ENCODE measurements at regions not wholly inside any gene's neighbourhood (a gene's known extent, or its start where the extent isn't known, plus 50 kb on each side); places are given as distances from the start of the nearest gene placed in this dataset.

GRCh38 chr18:68499141-68499540 lies 215.8 kb downstream of the TMX3 start:
- Mint-ChIP-seq H3K4me1 (ENCODE audit: unreplicated experiment) (no peaks in the 10 kb centered on the region), H3K4me3 (ENCODE audit: unreplicated experiment) (no peak overlapping the region), H3K36me3 (ENCODE audit: low read depth, unreplicated experiment) (no peaks in the 10 kb centered on the region), H3K27ac (ENCODE audit: unreplicated experiment) (no peak overlapping the region), H3K9me3 (ENCODE audit: unreplicated experiment) (no peaks in the 10 kb centered on the region), H3K27me3 (ENCODE audit: unreplicated experiment) (no peaks in the 10 kb centered on the region)
- no peak for TF ChIP-seq CTCF (IDR thresholded peaks at IDR 0.05; ENCODE audit: unreplicated experiment)
- no peak for DNase-seq (ENCODE audit: low spot score)

- H3K27me3 Mint-ChIP-seq (ENCODE audit: unreplicated experiment): no peaks in the 10 kb centered on the region
- no peak for TF ChIP-seq CTCF (IDR thresholded peaks at IDR 0.05; ENCODE audit: unreplicated experiment)
- no peaks in the 10 kb centered on the region for H3K4me1 Mint-ChIP-seq (ENCODE audit: unreplicated experiment)
- H3K4me3 Mint-ChIP-seq (ENCODE audit: unreplicated experiment): no peak overlapping the region
- H3K36me3 Mint-ChIP-seq (ENCODE audit: low read depth, unreplicated experiment): no peaks in the 10 kb centered on the region
- no peak for DNase-seq (ENCODE audit: low spot score)
- no peak overlapping the region for H3K27ac Mint-ChIP-seq (ENCODE audit: unreplicated experiment)
- H3K9me3 Mint-ChIP-seq (ENCODE audit: unreplicated experiment): no peaks in the 10 kb centered on the region
Measured at GRCh38 chr18:68498636-68499035, 216.3 kb downstream of the TMX3 start.

- H3K9me3 Mint-ChIP-seq (ENCODE audit: unreplicated experiment): no peaks in the 10 kb centered on the region
- no peaks in the 10 kb centered on the region for H3K4me1 Mint-ChIP-seq (ENCODE audit: unreplicated experiment)
- H3K4me3 Mint-ChIP-seq (ENCODE audit: unreplicated experiment): no peak overlapping the region
- DNase-seq (ENCODE audit: low spot score): no peak
- no peak overlapping the region for H3K27ac Mint-ChIP-seq (ENCODE audit: unreplicated experiment)
- H3K27me3 Mint-ChIP-seq (ENCODE audit: unreplicated experiment): no peaks in the 10 kb centered on the region
- TF ChIP-seq CTCF (IDR thresholded peaks at IDR 0.05; ENCODE audit: unreplicated experiment): no peak
- H3K36me3 Mint-ChIP-seq (ENCODE audit: low read depth, unreplicated experiment): no peaks in the 10 kb centered on the region
Measured at GRCh38 chr18:68498185-68498584, 216.7 kb downstream of the TMX3 start.

- no peak for TF ChIP-seq CTCF (IDR thresholded peaks at IDR 0.05; ENCODE audit: unreplicated experiment)
- no peaks in the 10 kb centered on the region for H3K9me3 Mint-ChIP-seq (ENCODE audit: unreplicated experiment)
- H3K27ac Mint-ChIP-seq (ENCODE audit: unreplicated experiment): no peak overlapping the region
- H3K27me3 Mint-ChIP-seq (ENCODE audit: unreplicated experiment): no peaks in the 10 kb centered on the region
- DNase-seq (ENCODE audit: low spot score): no peak
- H3K4me3 Mint-ChIP-seq (ENCODE audit: unreplicated experiment): no peak overlapping the region
- no peaks in the 10 kb centered on the region for H3K36me3 Mint-ChIP-seq (ENCODE audit: low read depth, unreplicated experiment)
- no peaks in the 10 kb centered on the region for H3K4me1 Mint-ChIP-seq (ENCODE audit: unreplicated experiment)
Measured at GRCh38 chr18:68494802-68495581, 219.9 kb downstream of the TMX3 start.

- H3K9me3 Mint-ChIP-seq (ENCODE audit: unreplicated experiment): no peaks in the 10 kb centered on the region
- no peak for DNase-seq (ENCODE audit: low spot score)
- no peaks in the 10 kb centered on the region for H3K4me1 Mint-ChIP-seq (ENCODE audit: unreplicated experiment)
- no peaks in the 10 kb centered on the region for H3K27me3 Mint-ChIP-seq (ENCODE audit: unreplicated experiment)
- no peak overlapping the region for H3K4me3 Mint-ChIP-seq (ENCODE audit: unreplicated experiment)
- H3K27ac Mint-ChIP-seq (ENCODE audit: unreplicated experiment): no peak overlapping the region
- H3K36me3 Mint-ChIP-seq (ENCODE audit: low read depth, unreplicated experiment): no peaks in the 10 kb centered on the region
- TF ChIP-seq CTCF (IDR thresholded peaks at IDR 0.05; ENCODE audit: unreplicated experiment): no peak
Measured at GRCh38 chr18:68489013-68489792, 225.7 kb downstream of the TMX3 start.
